ENCODE measurements at regions not wholly inside any gene's neighbourhood (a gene's known extent, or its start where the extent isn't known, plus 50 kb on each side); places are given as distances from the start of the nearest gene placed in this dataset.

- no peaks in the 10 kb centered on the region for H3F3A ChIP-seq (replicated peaks; ENCODE audit: low read depth)
- no peaks in the 10 kb centered on the region for H3K9me3 Mint-ChIP-seq
- peak overlapping the region; percentile 17; the same call in 1 of the 2 replicates for H3K4me2 ChIP-seq
- no peaks in the 10 kb centered on the region for H3K9me2 ChIP-seq (ENCODE audit: insufficient read depth)
- H3K27me3 Mint-ChIP-seq (ENCODE audit: insufficient read depth, low read depth, poor library complexity), result peaks cover 1% of the 10 kb centered on the region
- TF ChIP-seq JUNB (IDR thresholded peaks at IDR 0.05; ENCODE audit: unreplicated experiment), result no peak
- no peak for TF ChIP-seq ZNF462 (CRISPR knock-in tag; IDR thresholded peaks at IDR 0.05)
- no peaks in the 10 kb centered on the region for H3K36me3 ChIP-seq (ENCODE audit: insufficient read depth)
- no peaks in the 10 kb centered on the region for H3K36me3 Mint-ChIP-seq (ENCODE audit: low read depth)
- no peaks in the 10 kb centered on the region for H3K4me1 ChIP-seq (ENCODE audit: insufficient read depth)
- H3K4me3 Mint-ChIP-seq, result no peak overlapping the region
- no peaks in the 10 kb centered on the region for H3K27me3 ChIP-seq (ENCODE audit: insufficient read depth)
- H3K79me2 ChIP-seq (replicated peaks; ENCODE audit: insufficient read depth), result no peaks in the 10 kb centered on the region
- H3K4me1 Mint-ChIP-seq, result peaks cover 21% of the 10 kb centered on the region
- peak overlapping the region; percentile 36 for H2AFZ ChIP-seq
- ATAC-seq (peak; percentile 94), DNase-seq (ENCODE audit: low spot score) (peak; percentile 64)
- H3K27ac Mint-ChIP-seq, result no peak overlapping the region
- no peak overlapping the region for H3K27ac ChIP-seq (ENCODE audit: low read depth)
- no peak overlapping the region for H3K4me3 ChIP-seq
- H4K20me1 ChIP-seq (replicated peaks; ENCODE audit: insufficient read depth), result no peaks in the 10 kb centered on the region
Measured at GRCh38 chr1:174077749-174078490, 55.8 kb upstream of the RC3H1 start.

DNA sequence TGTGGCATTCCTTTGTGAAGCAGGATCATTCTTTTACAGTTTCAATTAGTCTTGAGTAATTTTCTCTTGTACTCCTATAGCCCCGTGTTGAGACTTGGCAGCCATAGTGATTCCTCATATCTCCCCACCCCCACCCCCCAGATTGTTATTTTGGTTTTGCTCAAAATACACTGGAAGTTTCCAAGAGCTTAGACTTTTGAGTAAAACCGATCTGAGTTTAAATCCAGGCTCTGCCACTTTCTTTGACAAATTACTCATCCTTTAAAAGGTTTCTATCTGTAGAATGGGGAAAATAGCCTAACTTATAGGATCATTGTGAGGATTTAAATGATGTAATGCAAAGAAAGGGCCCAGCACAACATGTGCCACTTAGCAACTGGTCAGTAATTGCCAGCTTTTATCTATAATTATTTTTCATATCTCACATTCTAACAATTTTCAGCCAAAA lies 53.1 kb upstream of the RC3H1 start:
- no peak for DNase-seq (ENCODE audit: low spot score)
- Histone ChIP-seq H3K4me2 (no peak overlapping the region), H3K79me2 (replicated peaks; ENCODE audit: insufficient read depth) (no peaks in the 10 kb centered on the region), H3K27me3 (ENCODE audit: insufficient read depth) (no peaks in the 10 kb centered on the region), H3F3A (replicated peaks; ENCODE audit: low read depth) (no peaks in the 10 kb centered on the region), H3K4me1 (ENCODE audit: insufficient read depth) (no peaks in the 10 kb centered on the region), H3K36me3 (ENCODE audit: insufficient read depth) (no peaks in the 10 kb centered on the region), H2AFZ (peak overlapping the region; percentile 29; the same call in 1 of the 2 replicates), H4K20me1 (replicated peaks; ENCODE audit: insufficient read depth) (no peaks in the 10 kb centered on the region), H3K27ac (ENCODE audit: low read depth) (no peak overlapping the region), H3K4me3 (no peak overlapping the region), H3K9me2 (ENCODE audit: insufficient read depth) (no peaks in the 10 kb centered on the region)
- no peak for ATAC-seq
- peaks cover 14% of the 10 kb centered on the region for H3K4me1 Mint-ChIP-seq
- H3K36me3 Mint-ChIP-seq (ENCODE audit: low read depth), result no peaks in the 10 kb centered on the region
- peak overlapping the region; percentile 78; the same call in 1 of the 2 replicates for H3K27ac Mint-ChIP-seq
- H3K9me3 Mint-ChIP-seq, result no peaks in the 10 kb centered on the region
- peaks cover 1% of the 10 kb centered on the region for H3K27me3 Mint-ChIP-seq (ENCODE audit: insufficient read depth, low read depth, poor library complexity)
- H3K4me3 Mint-ChIP-seq, result no peak overlapping the region
- TF ChIP-seq ZNF462 (CRISPR knock-in tag; IDR thresholded peaks at IDR 0.05) (no peak), POLR2AphosphoS5 (IDR thresholded peaks at IDR 0.05; ENCODE audit: low read depth) (no peak), EZH2 (IDR thresholded peaks at IDR 0.05; ENCODE audit: low read depth, unreplicated experiment) (no peak), CREB1 (CRISPR knock-in tag; IDR thresholded peaks at IDR 0.05; ENCODE audit: low read depth) (no peak)

All from GM23338 (cell line).